ENCODE measurements at regions not wholly inside any gene's neighbourhood (a gene's known extent, or its start where the extent isn't known, plus 50 kb on each side); places are given as distances from the start of the nearest gene placed in this dataset.

DNA sequence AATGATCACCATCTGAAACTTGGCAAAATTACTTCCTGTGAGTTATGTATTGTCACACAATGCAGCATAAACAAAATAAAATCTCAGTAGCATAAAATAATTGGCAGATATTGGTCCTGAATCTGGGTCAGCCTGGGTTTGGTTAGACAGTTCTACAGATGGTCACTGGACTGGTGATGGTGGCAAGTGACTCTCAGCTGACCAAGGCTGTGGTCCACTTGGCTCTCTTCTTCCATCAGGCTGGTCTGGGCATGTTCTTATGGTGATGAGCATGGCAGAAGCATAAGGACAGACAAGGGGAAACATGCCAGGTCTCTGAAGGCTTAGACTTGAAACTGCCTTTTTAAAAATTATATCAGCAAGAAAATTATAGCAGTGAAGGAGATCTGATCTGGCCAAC lies 1205.0 kb upstream of the EPHA6 start:
- no peaks in the 10 kb centered on the region for H3K27me3 ChIP-seq
- H3K4me3 Mint-ChIP-seq, result no peak overlapping the region

DNA sequence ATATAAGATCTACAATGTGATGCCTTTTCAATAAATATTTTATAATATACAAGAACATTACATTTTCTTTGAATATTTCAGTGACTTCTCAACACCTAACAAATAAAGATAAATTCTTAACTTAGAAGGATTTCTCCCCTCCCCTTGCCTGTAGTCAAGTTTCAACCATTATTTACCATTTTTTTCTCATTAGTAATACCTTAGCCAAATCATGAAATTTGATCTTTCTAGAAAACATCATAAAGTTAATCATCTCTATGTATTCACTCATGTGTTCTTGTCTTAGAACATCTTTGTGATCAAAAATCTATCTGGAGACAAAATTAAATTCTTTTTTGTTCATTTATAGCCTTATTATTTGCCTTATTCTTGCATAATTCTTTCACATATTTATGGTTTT lies 1201.8 kb upstream of the EPHA6 start:
- H3K36me3 ChIP-seq, result peaks cover 2% of the 10 kb centered on the region
- H3K27ac ChIP-seq, result no peak overlapping the region
- H3F3A ChIP-seq (ENCODE audit: low read depth), result no peaks in the 10 kb centered on the region
- H3K4me2 ChIP-seq, result no peak overlapping the region
- H4K20me1 ChIP-seq (ENCODE audit: low read depth), result no peaks in the 10 kb centered on the region
- H3K27ac Mint-ChIP-seq, result no peak overlapping the region
- H3K79me2 ChIP-seq (ENCODE audit: low read depth), result no peaks in the 10 kb centered on the region
- no peaks in the 10 kb centered on the region for H3K4me1 Mint-ChIP-seq
- no peak overlapping the region for H3K9ac ChIP-seq
- no peaks in the 10 kb centered on the region for H3K27me3 ChIP-seq
- no peak overlapping the region for H2AFZ ChIP-seq (replicated peaks)
- H3K36me3 Mint-ChIP-seq, result no peaks in the 10 kb centered on the region
- no peak for DNase-seq (ENCODE audit: low spot score)
- H3K4me1 ChIP-seq, result no peaks in the 10 kb centered on the region
- no peak overlapping the region for H3K4me3 ChIP-seq
- TF ChIP-seq EZH2 (IDR thresholded peaks at IDR 0.05), result no peak
- no peak for TF ChIP-seq EZH2phosphoT487 (IDR thresholded peaks at IDR 0.05)
- TF ChIP-seq, protein P1, sequence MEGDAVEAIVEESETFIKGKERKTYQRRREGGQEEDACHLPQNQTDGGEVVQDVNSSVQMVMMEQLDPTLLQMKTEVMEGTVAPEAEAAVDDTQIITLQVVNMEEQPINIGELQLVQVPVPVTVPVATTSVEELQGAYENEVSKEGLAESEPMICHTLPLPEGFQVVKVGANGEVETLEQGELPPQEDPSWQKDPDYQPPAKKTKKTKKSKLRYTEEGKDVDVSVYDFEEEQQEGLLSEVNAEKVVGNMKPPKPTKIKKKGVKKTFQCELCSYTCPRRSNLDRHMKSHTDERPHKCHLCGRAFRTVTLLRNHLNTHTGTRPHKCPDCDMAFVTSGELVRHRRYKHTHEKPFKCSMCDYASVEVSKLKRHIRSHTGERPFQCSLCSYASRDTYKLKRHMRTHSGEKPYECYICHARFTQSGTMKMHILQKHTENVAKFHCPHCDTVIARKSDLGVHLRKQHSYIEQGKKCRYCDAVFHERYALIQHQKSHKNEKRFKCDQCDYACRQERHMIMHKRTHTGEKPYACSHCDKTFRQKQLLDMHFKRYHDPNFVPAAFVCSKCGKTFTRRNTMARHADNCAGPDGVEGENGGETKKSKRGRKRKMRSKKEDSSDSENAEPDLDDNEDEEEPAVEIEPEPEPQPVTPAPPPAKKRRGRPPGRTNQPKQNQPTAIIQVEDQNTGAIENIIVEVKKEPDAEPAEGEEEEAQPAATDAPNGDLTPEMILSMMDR (IDR thresholded peaks at IDR 0.05), result no peak
- H3K9me3 ChIP-seq (ENCODE audit: low read depth), result peaks cover 5% of the 10 kb centered on the region
- no peaks in the 10 kb centered on the region for H3K27me3 Mint-ChIP-seq (ENCODE audit: insufficient read depth, low read depth)
- peaks cover 10% of the 10 kb centered on the region for H3K9me3 Mint-ChIP-seq
- H3K4me3 Mint-ChIP-seq, result no peak overlapping the region

More for the DNA sequence above, 1205.0 kb upstream of the EPHA6 start:
- no peaks in the 10 kb centered on the region for H3K4me1 ChIP-seq
- H4K20me1 ChIP-seq (ENCODE audit: low read depth), result no peaks in the 10 kb centered on the region
- peaks cover 6% of the 10 kb centered on the region for H3K9me3 ChIP-seq (ENCODE audit: low read depth)
- no peak overlapping the region for H2AFZ ChIP-seq (replicated peaks)
- no peak overlapping the region for H3K4me2 ChIP-seq
- H3K9ac ChIP-seq, result no peak overlapping the region
- no peak overlapping the region for H3K27ac ChIP-seq
- DNase-seq (ENCODE audit: low spot score), result no peak
- H3K9me3 Mint-ChIP-seq, result peaks cover 24% of the 10 kb centered on the region
- H3K27ac Mint-ChIP-seq, result no peak overlapping the region
- peaks cover 3% of the 10 kb centered on the region for H3K36me3 ChIP-seq
- no peaks in the 10 kb centered on the region for H3K27me3 Mint-ChIP-seq (ENCODE audit: insufficient read depth, low read depth)
- no peaks in the 10 kb centered on the region for H3K36me3 Mint-ChIP-seq
- H3K4me1 Mint-ChIP-seq, result no peaks in the 10 kb centered on the region
- no peaks in the 10 kb centered on the region for H3K79me2 ChIP-seq (ENCODE audit: low read depth)
- no peaks in the 10 kb centered on the region for H3F3A ChIP-seq (ENCODE audit: low read depth)
- TF ChIP-seq EZH2 (IDR thresholded peaks at IDR 0.05), result no peak
- no peak for TF ChIP-seq EZH2phosphoT487 (IDR thresholded peaks at IDR 0.05)
- TF ChIP-seq, protein P1 (IDR thresholded peaks at IDR 0.05), result no peak
- no peak overlapping the region for H3K4me3 ChIP-seq

DNA sequence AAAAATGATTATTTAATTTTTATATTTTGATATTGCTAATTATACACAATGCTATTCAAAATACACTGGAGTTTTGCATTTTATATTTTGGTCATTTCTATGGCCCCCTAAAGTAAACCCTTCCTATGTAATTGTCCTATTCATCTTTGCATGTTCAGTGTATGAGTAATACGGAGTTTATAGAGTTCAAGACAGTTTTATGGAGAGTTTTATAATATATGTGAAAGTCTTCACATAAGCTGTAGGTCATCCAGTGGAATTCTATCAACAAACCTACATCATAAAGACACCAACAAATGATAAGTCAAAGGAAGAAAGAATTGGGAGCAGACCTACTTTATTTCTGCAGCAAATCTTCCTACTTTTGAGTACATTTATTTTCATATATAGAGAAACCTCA lies 1200.4 kb upstream of the EPHA6 start:
- no peaks in the 10 kb centered on the region for H3K79me2 ChIP-seq (ENCODE audit: low read depth)
- H3K9ac ChIP-seq, result no peak overlapping the region
- H3F3A ChIP-seq (ENCODE audit: low read depth), result no peaks in the 10 kb centered on the region
- no peak overlapping the region for H3K4me3 ChIP-seq
- no peak overlapping the region for H3K4me2 ChIP-seq
- no peaks in the 10 kb centered on the region for H3K4me1 ChIP-seq
- TF ChIP-seq EZH2 (IDR thresholded peaks at IDR 0.05), result no peak
- TF ChIP-seq, protein P1 (IDR thresholded peaks at IDR 0.05), result no peak
- TF ChIP-seq EZH2phosphoT487 (IDR thresholded peaks at IDR 0.05), result no peak
- no peak overlapping the region for H2AFZ ChIP-seq (replicated peaks)
- no peaks in the 10 kb centered on the region for H3K36me3 Mint-ChIP-seq
- H3K27me3 Mint-ChIP-seq (ENCODE audit: insufficient read depth, low read depth), result no peaks in the 10 kb centered on the region
- no peak overlapping the region for H3K27ac ChIP-seq
- H3K9me3 ChIP-seq (ENCODE audit: low read depth), result no peaks in the 10 kb centered on the region
- H3K4me3 Mint-ChIP-seq, result no peak overlapping the region
- H3K27me3 ChIP-seq, result no peaks in the 10 kb centered on the region
- H3K4me1 Mint-ChIP-seq, result no peaks in the 10 kb centered on the region
- no peaks in the 10 kb centered on the region for H3K36me3 ChIP-seq
- H3K27ac Mint-ChIP-seq, result no peak overlapping the region
- no peak for DNase-seq (ENCODE audit: low spot score)
- H3K9me3 Mint-ChIP-seq, result peaks cover 3% of the 10 kb centered on the region
- no peaks in the 10 kb centered on the region for H4K20me1 ChIP-seq (ENCODE audit: low read depth)

Measured in neural progenitor cell (in vitro differentiated cells).